SK-N-MC (cell line): ENCODE measurements at regions not wholly inside any gene's neighbourhood (a gene's known extent, or its start where the extent isn't known, plus 50 kb on each side); places are given as distances from the start of the nearest gene placed in this dataset.

ENCODE experiments used
- DNase-seq: peaks from one replicate; pipeline ENCODE4 v3.0.0-alpha.2; 2011; ENCODE audit warnings: low read depth, low spot score
- H3K27ac ChIP-seq: fragments of 200-600 bp; sonication (generic); 2 replicates; pipeline ENCODE4 v1.5.1; 2016; ENCODE audit warnings: mixed run types
- H3K36me3 ChIP-seq: fragments of 200-600 bp; sonication (generic); 2 replicates; pipeline ENCODE4 v1.6.1; 2017; ENCODE audit warnings: antibody characterized with exemption, low read length, mixed read lengths; ENCODE audit not compliant: insufficient read depth
- H3K4me3 ChIP-seq: fragments of 200-600 bp; sonication (generic); 2 replicates; pipeline ENCODE4 v1.5.1; 2016
- H3K9ac ChIP-seq: fragments of 200-600 bp; sonication (generic); 2 replicates; pipeline ENCODE4 v1.8.0; 2017; ENCODE audit warnings: mixed run types, mixed read lengths; ENCODE audit not compliant: insufficient read length
- H3K9me3 ChIP-seq: fragments of 200-600 bp; sonication (generic); 2 replicates; pipeline ENCODE4 v1.6.1; 2017; ENCODE audit warnings: low read depth, mild to moderate bottlenecking, antibody characterized with exemption, low read length, moderate library complexity, mixed read lengths
- EZH2 ChIP-seq: fragments of 200-600 bp; sonication (generic); IDR thresholded peaks from one replicate; pipeline ENCODE4 v1.6.1; 2017; ENCODE audit warnings: antibody characterized with exemption
- FOXP2 ChIP-seq: optimal IDR thresholded peaks from 2 replicates; pipeline ENCODE3; 2011; ENCODE audit warnings: mild to moderate bottlenecking, moderate library complexity; ENCODE audit not compliant: insufficient read depth; ENCODE audit errors: extremely low read length, control extremely low read depth
- POLR2AphosphoS5 ChIP-seq: IDR thresholded peaks from 2 replicates; pipeline ENCODE4 v1.6.1; 2012; ENCODE audit warnings: mild to moderate bottlenecking, low read depth, low read length, borderline replicate concordance

- Histone ChIP-seq H3K27ac (no peak overlapping the region), H3K4me3 (no peak overlapping the region), H3K9me3 (no peaks in the 10 kb centered on the region), H3K36me3 (no peaks in the 10 kb centered on the region), H3K9ac (no peak overlapping the region)
- no peak for DNase-seq
- TF ChIP-seq FOXP2 (no peak), POLR2AphosphoS5 (no peak), EZH2 (no peak)
Observed at GRCh38 chr12:58241099-58241498, 299.7 kb downstream of the ATP23 start.

GRCh38 chr12:58242796-58243630 lies 301.6 kb downstream of the ATP23 start:
- TF ChIP-seq FOXP2 (no peak), EZH2 (no peak), POLR2AphosphoS5 (no peak)
- no peak overlapping the region for H3K9ac ChIP-seq
- H3K9me3 ChIP-seq, result no peaks in the 10 kb centered on the region
- H3K27ac ChIP-seq, result peak overlapping the region; percentile 0; the same call in 1 of the 2 replicates
- no peaks in the 10 kb centered on the region for H3K36me3 ChIP-seq
- DNase-seq, result peak; percentile 22
- peak overlapping the region; percentile 0; the same call in 1 of the 2 replicates for H3K4me3 ChIP-seq

- no peak for DNase-seq
- TF ChIP-seq FOXP2 (no peak), EZH2 (no peak), POLR2AphosphoS5 (no peak)
- no peaks in the 10 kb centered on the region for H3K36me3 ChIP-seq
- H3K4me3 ChIP-seq, result no peak overlapping the region
- no peak overlapping the region for H3K27ac ChIP-seq
- no peaks in the 10 kb centered on the region for H3K9me3 ChIP-seq
- no peak overlapping the region for H3K9ac ChIP-seq
Observed at GRCh38 chr12:58247633-58248032, 306.3 kb downstream of the ATP23 start.

- no peak for DNase-seq
- H3K4me3 ChIP-seq, result no peak overlapping the region
- no peak overlapping the region for H3K9ac ChIP-seq
- TF ChIP-seq FOXP2, result no peak
- TF ChIP-seq POLR2AphosphoS5, result no peak
- no peak for TF ChIP-seq EZH2
- no peak overlapping the region for H3K27ac ChIP-seq
- H3K36me3 ChIP-seq, result no peaks in the 10 kb centered on the region
- H3K9me3 ChIP-seq, result no peaks in the 10 kb centered on the region
Observed at GRCh38 chr12:58248599-58248998, 307.2 kb downstream of the ATP23 start.

- Histone ChIP-seq H3K9ac (no peak overlapping the region), H3K36me3 (no peaks in the 10 kb centered on the region), H3K27ac (no peak overlapping the region), H3K9me3 (no peaks in the 10 kb centered on the region), H3K4me3 (no peak overlapping the region)
- TF ChIP-seq FOXP2 (no peak), EZH2 (no peak), POLR2AphosphoS5 (no peak)
- DNase-seq, result no peak
Observed at GRCh38 chr12:58249610-58250009, 308.2 kb downstream of the ATP23 start.

- DNase-seq, result no peak
- no peak overlapping the region for H3K27ac ChIP-seq
- H3K36me3 ChIP-seq, result no peaks in the 10 kb centered on the region
- H3K4me3 ChIP-seq, result no peak overlapping the region
- no peak overlapping the region for H3K9ac ChIP-seq
- no peak for TF ChIP-seq EZH2
- TF ChIP-seq FOXP2, result no peak
- no peak for TF ChIP-seq POLR2AphosphoS5
- no peaks in the 10 kb centered on the region for H3K9me3 ChIP-seq
Observed at GRCh38 chr12:58250077-58250476, 308.7 kb downstream of the ATP23 start.

- TF ChIP-seq POLR2AphosphoS5 (no peak), FOXP2 (no peak), EZH2 (no peak)
- no peak overlapping the region for H3K4me3 ChIP-seq
- no peak overlapping the region for H3K9ac ChIP-seq
- H3K9me3 ChIP-seq, result no peaks in the 10 kb centered on the region
- H3K36me3 ChIP-seq, result no peaks in the 10 kb centered on the region
- DNase-seq, result no peak
- H3K27ac ChIP-seq, result no peak overlapping the region
Observed at GRCh38 chr12:58252914-58253313, 311.5 kb downstream of the ATP23 start.

GRCh38 chr12:58253663-58254062 lies 312.3 kb downstream of the ATP23 start:
- Histone ChIP-seq H3K27ac (no peak overlapping the region), H3K4me3 (no peak overlapping the region), H3K36me3 (no peaks in the 10 kb centered on the region), H3K9me3 (no peaks in the 10 kb centered on the region), H3K9ac (no peak overlapping the region)
- TF ChIP-seq FOXP2 (no peak), EZH2 (no peak), POLR2AphosphoS5 (no peak)
- no peak for DNase-seq
